ENCODE measurements at regions not wholly inside any gene's neighbourhood (a gene's known extent, or its start where the extent isn't known, plus 50 kb on each side); places are given as distances from the start of the nearest gene placed in this dataset.
A peak's percentile ranks its signal among the peaks of the same experiment; 100 is the strongest.

DNA sequence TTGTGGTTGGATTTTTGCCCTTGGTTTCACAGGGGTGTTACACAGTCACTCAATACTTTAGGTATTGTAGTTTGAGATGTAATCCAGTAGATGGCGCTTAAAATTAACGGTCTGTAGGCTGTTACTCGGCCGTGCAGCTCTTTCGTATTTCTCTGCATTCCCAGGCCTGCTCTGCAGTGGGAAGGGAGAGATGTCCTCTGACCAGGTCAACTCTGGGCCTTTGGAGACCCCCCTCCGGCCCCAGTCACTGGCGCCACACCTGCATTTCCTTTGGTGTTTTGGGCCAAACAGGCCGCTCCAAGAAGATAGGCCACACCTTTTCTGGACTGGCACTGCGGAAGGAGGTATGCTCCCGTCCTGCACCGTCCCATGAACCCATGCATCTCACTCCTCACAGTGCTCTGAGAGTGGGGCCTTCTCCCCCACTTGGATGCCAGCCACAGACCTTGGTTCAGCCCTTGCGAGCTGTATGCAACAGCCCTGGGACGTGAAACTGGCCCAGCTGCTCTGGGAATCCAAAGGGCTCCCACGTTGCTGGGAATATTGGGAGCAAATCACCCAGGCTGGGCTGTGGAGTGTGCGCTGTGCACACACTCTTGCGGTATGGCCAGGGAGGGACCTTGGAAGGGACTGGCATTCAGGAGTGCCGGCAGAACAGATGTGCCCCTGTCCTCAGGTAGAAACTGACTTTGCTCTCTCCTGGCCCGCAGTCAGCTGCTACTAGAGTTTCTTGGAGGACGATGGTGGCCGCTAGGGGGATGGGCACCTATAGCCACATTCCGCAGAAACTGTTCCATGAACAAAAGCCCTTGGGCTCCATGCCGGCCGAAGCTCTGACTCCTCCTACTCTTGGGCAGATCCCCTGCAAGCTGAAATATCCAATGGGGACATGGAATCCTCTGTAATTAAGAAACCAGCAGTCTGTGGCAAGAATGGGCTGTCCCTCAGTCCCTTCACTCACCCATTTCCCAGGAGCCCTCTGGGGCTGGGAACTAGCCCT, 410.5 kb upstream of the CADM2 start:
- TF ChIP-seq, protein P1, sequence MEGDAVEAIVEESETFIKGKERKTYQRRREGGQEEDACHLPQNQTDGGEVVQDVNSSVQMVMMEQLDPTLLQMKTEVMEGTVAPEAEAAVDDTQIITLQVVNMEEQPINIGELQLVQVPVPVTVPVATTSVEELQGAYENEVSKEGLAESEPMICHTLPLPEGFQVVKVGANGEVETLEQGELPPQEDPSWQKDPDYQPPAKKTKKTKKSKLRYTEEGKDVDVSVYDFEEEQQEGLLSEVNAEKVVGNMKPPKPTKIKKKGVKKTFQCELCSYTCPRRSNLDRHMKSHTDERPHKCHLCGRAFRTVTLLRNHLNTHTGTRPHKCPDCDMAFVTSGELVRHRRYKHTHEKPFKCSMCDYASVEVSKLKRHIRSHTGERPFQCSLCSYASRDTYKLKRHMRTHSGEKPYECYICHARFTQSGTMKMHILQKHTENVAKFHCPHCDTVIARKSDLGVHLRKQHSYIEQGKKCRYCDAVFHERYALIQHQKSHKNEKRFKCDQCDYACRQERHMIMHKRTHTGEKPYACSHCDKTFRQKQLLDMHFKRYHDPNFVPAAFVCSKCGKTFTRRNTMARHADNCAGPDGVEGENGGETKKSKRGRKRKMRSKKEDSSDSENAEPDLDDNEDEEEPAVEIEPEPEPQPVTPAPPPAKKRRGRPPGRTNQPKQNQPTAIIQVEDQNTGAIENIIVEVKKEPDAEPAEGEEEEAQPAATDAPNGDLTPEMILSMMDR (IDR thresholded peaks at IDR 0.05), result peak; percentile 32 to 67 (median 60)
- no peak for TF ChIP-seq POLR2A (IDR thresholded peaks at IDR 0.05)

Measured in body of pancreas (tissue), 4 donors.